ENCODE measurements at regions not wholly inside any gene's neighbourhood (a gene's known extent, or its start where the extent isn't known, plus 50 kb on each side); places are given as distances from the start of the nearest gene placed in this dataset.
"Not testable (repeated sequence)": the region's sequence is repeated elsewhere in the genome, so short reads cannot be mapped to it uniquely, and the experiment has no call there.

DNA sequence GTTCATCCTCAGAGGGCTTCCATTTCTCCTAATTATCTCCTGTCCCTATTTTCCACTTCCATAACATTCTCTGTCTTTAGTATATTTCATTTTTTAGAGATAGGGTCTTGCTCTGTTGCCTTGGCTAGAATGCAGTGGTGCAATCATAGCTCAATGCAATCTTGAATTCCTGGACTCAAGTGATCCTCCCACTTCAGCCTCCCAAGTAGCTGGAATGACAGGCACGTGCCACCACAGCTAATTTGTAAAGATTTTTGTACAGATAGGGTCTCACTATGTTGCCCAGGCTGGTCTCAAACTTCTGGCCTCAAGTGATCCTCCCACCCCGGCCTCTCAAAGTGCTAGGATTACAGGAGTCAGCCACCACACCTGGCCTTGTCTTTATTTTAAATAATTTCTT is 589.0 kb downstream of the ZEB2 start:
- Histone ChIP-seq H3K4me1 (ENCODE audit: control insufficient read depth in 1 of 2, insufficient read depth in 2 of 2, low read length in 2 of 2) (no peaks in the 10 kb centered on the region), H3K27me3 (ENCODE audit: low read depth, low read length) (no peaks in the 10 kb centered on the region), H3K36me3 (ENCODE audit: control insufficient read depth in 1 of 2, insufficient read depth in 2 of 2, low read length in 2 of 2) (no peaks in the 10 kb centered on the region), H3K27ac (ENCODE audit: low read length) (no peak overlapping the region), H3K9me3 (ENCODE audit: control insufficient read depth in 1 of 2, low read length in 2 of 2) (no peaks in the 10 kb centered on the region), H3K4me3 (ENCODE audit: low read depth in 1 of 2, low read length in 2 of 2) (no peak overlapping the region)

DNA sequence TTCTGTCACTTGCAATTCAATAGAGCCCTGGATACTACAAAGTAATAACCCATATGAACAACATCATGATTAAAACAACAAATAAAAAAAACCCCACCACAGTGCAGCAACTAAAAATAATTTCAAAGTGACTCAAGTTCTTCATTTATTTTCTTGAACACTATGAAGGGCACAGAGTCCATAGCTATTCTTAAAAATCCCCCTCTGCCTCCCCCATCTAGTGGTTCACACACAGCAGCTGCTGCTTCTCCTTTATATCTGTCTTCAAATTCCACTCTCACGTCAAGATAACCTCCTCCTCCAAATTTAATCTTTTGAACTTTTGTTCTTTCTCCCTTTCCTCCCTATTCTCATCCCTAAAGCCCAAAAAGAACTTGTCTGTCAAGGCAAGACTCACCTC is 591.3 kb downstream of the ZEB2 start:
- Histone ChIP-seq H3K9me3 (ENCODE audit: control insufficient read depth in 1 of 2, low read length in 2 of 2) (no peaks in the 10 kb centered on the region), H3K36me3 (ENCODE audit: control insufficient read depth in 1 of 2, insufficient read depth in 2 of 2, low read length in 2 of 2) (no peaks in the 10 kb centered on the region), H3K27ac (ENCODE audit: low read length) (no peak overlapping the region), H3K27me3 (ENCODE audit: low read depth, low read length) (no peaks in the 10 kb centered on the region), H3K4me1 (ENCODE audit: control insufficient read depth in 1 of 2, insufficient read depth in 2 of 2, low read length in 2 of 2) (no peaks in the 10 kb centered on the region), H3K4me3 (ENCODE audit: low read depth in 1 of 2, low read length in 2 of 2) (no peak overlapping the region)

DNA sequence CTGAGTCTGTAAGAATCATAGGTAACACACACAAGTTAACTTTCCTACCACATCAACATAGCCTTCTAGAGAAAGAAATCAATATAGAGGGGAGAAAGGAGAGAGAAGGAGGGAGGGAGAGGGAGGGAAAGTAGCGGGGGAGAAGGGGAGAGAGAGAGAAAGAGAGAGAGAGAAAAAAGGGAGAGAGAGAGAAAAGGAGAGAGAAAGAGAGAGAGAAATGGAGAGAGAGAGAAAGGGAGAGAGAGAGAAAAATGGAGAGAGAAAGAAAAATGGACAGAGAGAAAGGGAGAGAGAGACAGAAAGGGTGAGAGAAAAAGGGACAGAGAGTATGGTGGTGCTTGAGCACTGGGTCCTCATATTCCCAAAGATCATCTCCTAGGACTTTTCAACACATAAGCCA is 591.7 kb downstream of the ZEB2 start:
- no peaks in the 10 kb centered on the region for H3K4me1 ChIP-seq (ENCODE audit: control insufficient read depth in 1 of 2, insufficient read depth in 2 of 2, low read length in 2 of 2)
- no peak overlapping the region for H3K4me3 ChIP-seq (ENCODE audit: low read depth in 1 of 2, low read length in 2 of 2)
- no peaks in the 10 kb centered on the region for H3K27me3 ChIP-seq (ENCODE audit: low read depth, low read length)
- H3K9me3 ChIP-seq (ENCODE audit: control insufficient read depth in 1 of 2, low read length in 2 of 2): no peaks in the 10 kb centered on the region
- H3K36me3 ChIP-seq (ENCODE audit: control insufficient read depth in 1 of 2, insufficient read depth in 2 of 2, low read length in 2 of 2): no peaks in the 10 kb centered on the region
- H3K27ac ChIP-seq (ENCODE audit: low read length): no peak overlapping the region

DNA sequence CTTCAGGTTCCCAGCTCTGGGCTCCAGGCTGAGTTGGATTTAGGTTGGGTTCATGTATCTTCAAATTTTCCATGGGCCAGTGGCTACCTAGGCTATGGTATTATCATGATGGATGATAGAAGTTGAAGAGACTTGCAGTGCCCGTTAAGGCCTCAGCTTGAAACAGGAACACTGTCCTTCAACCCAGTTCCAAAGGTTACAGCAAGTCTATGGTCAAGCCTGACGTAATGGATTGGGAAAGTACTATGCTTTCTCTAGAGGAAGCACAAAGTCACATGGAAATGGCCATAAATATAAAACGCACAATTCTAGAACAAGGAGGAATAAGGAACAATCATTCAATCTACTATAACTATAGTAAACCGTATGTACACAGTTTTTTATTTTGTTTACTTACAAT is 593.2 kb downstream of the ZEB2 start:
- no peak overlapping the region for H3K4me3 ChIP-seq (ENCODE audit: low read depth in 1 of 2, low read length in 2 of 2)
- no peaks in the 10 kb centered on the region for H3K9me3 ChIP-seq (ENCODE audit: control insufficient read depth in 1 of 2, low read length in 2 of 2)
- no peak overlapping the region for H3K27ac ChIP-seq (ENCODE audit: low read length)
- H3K4me1 ChIP-seq (ENCODE audit: control insufficient read depth in 1 of 2, insufficient read depth in 2 of 2, low read length in 2 of 2): no peaks in the 10 kb centered on the region
- H3K27me3 ChIP-seq (ENCODE audit: low read depth, low read length): no peaks in the 10 kb centered on the region
- H3K36me3 ChIP-seq (ENCODE audit: control insufficient read depth in 1 of 2, insufficient read depth in 2 of 2, low read length in 2 of 2): no peaks in the 10 kb centered on the region

DNA sequence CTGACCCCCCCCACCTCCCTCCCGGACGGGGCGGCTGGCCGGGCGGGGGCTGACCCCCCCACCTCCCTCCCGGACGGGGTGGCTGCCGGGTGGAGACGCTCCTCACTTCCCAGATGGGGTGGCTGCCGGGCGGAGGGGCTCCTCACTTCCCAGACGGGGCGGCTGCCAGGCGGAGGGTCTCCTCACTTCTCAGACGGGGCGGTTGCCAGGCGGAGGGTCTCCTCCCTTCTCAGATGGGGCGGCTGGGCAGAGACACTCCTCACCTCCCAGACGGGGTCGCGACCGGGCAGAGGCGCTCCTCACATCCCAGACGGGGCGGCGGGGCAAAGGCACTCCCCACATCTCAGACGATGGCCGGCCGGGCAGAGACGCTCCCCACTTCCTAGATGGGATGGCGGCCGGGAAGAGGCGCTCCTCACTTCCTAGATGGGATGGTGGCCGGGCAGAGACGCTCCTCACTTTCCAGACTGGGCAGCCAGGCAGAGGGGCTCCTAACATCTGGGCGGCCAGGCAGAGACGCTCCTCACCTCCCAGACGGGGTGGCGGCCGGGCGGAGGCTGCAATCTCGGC is 597.6 kb downstream of the ZEB2 start:
- H3K27me3 ChIP-seq (ENCODE audit: low read depth, low read length); H3K4me3 ChIP-seq (ENCODE audit: low read depth in 1 of 2, low read length in 2 of 2); H3K27ac ChIP-seq (ENCODE audit: low read length); H3K4me1 ChIP-seq (ENCODE audit: control insufficient read depth in 1 of 2, insufficient read depth in 2 of 2, low read length in 2 of 2); H3K36me3 ChIP-seq (ENCODE audit: control insufficient read depth in 1 of 2, insufficient read depth in 2 of 2, low read length in 2 of 2): not testable (repeated sequence)
- H3K9me3 ChIP-seq (ENCODE audit: control insufficient read depth in 1 of 2, low read length in 2 of 2): peaks cover 0 to 19% of the 10 kb centered on the region in 2 donors

DNA sequence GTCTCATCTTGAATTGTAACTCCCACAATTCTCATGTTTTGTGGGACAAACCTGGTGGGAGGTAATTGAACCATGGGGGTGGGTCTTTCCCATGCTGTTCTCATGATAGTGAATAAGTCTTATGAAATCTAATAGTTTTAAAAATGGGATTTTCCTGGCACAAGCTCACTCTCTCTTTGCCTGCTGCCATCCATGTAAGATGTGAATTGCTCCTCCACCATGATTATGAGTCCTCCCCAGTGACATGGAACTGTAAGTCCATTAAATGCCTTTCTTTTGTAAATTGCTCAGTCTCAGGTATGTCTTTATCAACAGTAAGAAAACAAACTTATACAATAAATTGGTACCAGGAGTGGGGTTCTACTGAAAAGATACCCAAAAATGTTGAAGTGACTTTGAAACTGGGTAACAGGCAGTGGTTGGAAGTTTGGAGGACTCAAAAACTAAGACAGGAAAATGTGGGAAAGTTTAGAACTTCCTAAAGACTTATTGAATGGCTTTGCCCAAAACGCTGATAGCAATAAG is 601.4 kb downstream of the ZEB2 start:
- Histone ChIP-seq H3K27ac (ENCODE audit: low read length) (no peak overlapping the region), H3K36me3 (ENCODE audit: control insufficient read depth in 1 of 2, insufficient read depth in 2 of 2, low read length in 2 of 2) (no peaks in the 10 kb centered on the region), H3K4me1 (ENCODE audit: control insufficient read depth in 1 of 2, insufficient read depth in 2 of 2, low read length in 2 of 2) (no peaks in the 10 kb centered on the region), H3K27me3 (ENCODE audit: low read depth, low read length) (no peaks in the 10 kb centered on the region), H3K9me3 (ENCODE audit: control insufficient read depth in 1 of 2, low read length in 2 of 2) (peaks cover 0 to 20% of the 10 kb centered on the region in 2 donors), H3K4me3 (ENCODE audit: low read depth in 1 of 2, low read length in 2 of 2) (no peak overlapping the region)

DNA sequence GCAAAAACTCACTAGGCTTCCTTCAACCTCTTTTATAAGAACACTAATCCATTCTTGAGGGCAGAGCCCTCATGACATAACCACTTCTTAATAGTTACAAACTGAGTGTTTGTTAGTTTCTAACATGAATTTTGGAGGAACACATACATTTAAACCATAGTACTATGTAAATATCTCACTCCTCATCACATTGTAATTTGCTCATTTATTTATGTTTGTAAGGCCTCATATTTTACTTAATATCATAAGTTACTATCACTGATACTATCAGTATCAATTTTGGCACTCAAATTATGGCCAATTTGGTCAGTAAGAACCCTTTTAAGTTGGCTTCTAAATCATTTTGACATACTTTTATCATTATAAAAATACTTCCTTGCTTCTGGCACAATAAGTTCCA is 603.1 kb downstream of the ZEB2 start:
- Histone ChIP-seq H3K4me1 (ENCODE audit: control insufficient read depth in 1 of 2, insufficient read depth in 2 of 2, low read length in 2 of 2) (no peaks in the 10 kb centered on the region), H3K36me3 (ENCODE audit: control insufficient read depth in 1 of 2, insufficient read depth in 2 of 2, low read length in 2 of 2) (no peaks in the 10 kb centered on the region), H3K4me3 (ENCODE audit: low read depth in 1 of 2, low read length in 2 of 2) (no peak overlapping the region), H3K27me3 (ENCODE audit: low read depth, low read length) (no peaks in the 10 kb centered on the region), H3K9me3 (ENCODE audit: control insufficient read depth in 1 of 2, low read length in 2 of 2) (peaks cover 0 to 20% of the 10 kb centered on the region in 2 donors), H3K27ac (ENCODE audit: low read length) (no peak overlapping the region)

DNA sequence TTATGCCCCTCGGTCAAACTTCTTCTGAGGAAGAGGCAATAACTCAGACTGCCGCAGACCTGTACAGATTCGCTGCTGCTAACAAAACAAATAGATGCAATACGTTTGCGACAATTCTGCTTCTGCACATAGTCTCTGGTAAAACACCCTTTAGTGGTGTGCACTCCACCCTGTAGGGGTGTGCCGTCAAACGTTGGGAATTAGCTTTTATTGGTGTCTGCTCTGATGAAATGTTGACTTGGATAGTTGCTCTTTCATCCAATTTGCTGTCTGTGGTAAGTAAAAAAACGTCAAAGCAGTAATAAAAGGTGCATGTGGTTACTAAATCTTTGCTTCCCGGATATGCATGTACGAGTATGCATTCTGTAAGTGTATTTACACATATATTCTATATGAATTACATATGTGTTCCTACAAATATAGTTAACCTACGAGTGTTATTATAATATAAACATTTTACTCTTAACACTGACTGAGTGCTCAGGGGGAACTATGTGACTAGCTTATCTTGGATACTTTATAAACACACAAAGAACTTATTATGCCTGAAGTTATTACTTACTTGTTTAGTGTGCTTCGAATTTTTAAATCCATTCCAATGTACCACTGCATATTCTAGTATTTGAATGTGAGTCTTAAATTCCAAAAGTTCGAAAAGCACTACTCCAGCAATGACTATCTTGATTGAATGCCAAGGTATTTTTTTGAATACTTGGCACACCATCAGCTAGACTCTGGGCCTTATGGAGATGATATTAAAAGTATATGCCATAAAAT is 610.2 kb downstream of the ZEB2 start:
- Histone ChIP-seq H3K27ac (ENCODE audit: low read length) (no peak overlapping the region), H3K9me3 (ENCODE audit: control insufficient read depth in 1 of 2, low read length in 2 of 2) (no peaks in the 10 kb centered on the region), H3K27me3 (ENCODE audit: low read depth, low read length) (no peaks in the 10 kb centered on the region), H3K4me1 (ENCODE audit: control insufficient read depth in 1 of 2, insufficient read depth in 2 of 2, low read length in 2 of 2) (no peaks in the 10 kb centered on the region), H3K36me3 (ENCODE audit: control insufficient read depth in 1 of 2, insufficient read depth in 2 of 2, low read length in 2 of 2) (no peaks in the 10 kb centered on the region), H3K4me3 (ENCODE audit: low read depth in 1 of 2, low read length in 2 of 2) (no peak overlapping the region)

DNA sequence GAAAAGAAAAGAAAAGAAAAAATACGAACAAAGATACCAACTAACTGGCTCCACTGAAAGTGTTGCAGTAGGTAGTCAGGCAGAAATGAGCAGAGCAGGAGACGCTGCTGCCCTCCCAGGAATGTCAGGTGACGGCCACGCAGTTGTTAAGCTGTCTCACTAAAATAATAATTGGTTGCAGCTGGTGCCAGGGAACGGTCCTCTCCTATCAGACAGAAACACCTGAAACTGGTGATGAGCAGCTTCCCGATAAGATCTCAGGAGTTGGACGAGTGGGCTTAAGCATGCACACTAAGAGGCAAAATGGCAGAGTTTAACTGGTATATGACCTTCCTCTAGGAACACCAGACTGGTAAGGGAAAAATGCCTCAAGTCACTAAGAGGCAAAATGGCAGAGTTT is 611.1 kb downstream of the ZEB2 start:
- no peaks in the 10 kb centered on the region for H3K27me3 ChIP-seq (ENCODE audit: low read depth, low read length)
- H3K36me3 ChIP-seq (ENCODE audit: control insufficient read depth in 1 of 2, insufficient read depth in 2 of 2, low read length in 2 of 2): no peaks in the 10 kb centered on the region
- H3K9me3 ChIP-seq (ENCODE audit: control insufficient read depth in 1 of 2, low read length in 2 of 2): no peaks in the 10 kb centered on the region
- no peak overlapping the region for H3K4me3 ChIP-seq (ENCODE audit: low read depth in 1 of 2, low read length in 2 of 2)
- H3K27ac ChIP-seq (ENCODE audit: low read length): no peak overlapping the region
- H3K4me1 ChIP-seq (ENCODE audit: control insufficient read depth in 1 of 2, insufficient read depth in 2 of 2, low read length in 2 of 2): no peaks in the 10 kb centered on the region

DNA sequence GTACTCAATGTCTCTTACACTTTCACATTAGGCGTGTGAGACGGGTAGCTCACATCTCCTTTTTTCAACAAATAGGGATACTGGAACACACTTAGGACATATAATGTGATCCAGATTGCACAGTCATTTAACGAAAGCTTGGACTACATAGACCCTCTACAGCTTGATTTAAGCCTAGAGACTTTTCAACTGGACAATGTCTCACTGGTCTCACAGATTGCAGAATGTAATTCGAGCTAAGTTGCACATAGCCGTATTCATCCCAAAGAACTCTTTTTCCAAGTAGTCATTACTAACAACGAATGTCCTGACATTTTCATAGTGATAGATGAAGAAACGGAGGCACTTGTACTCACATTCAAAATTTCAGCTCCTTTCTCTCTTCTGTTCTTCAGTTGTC is 612.1 kb downstream of the ZEB2 start:
- Histone ChIP-seq H3K27ac (ENCODE audit: low read length) (no peak overlapping the region), H3K4me3 (ENCODE audit: low read depth in 1 of 2, low read length in 2 of 2) (no peak overlapping the region), H3K27me3 (ENCODE audit: low read depth, low read length) (no peaks in the 10 kb centered on the region), H3K36me3 (ENCODE audit: control insufficient read depth in 1 of 2, insufficient read depth in 2 of 2, low read length in 2 of 2) (no peaks in the 10 kb centered on the region), H3K9me3 (ENCODE audit: control insufficient read depth in 1 of 2, low read length in 2 of 2) (no peaks in the 10 kb centered on the region), H3K4me1 (ENCODE audit: control insufficient read depth in 1 of 2, insufficient read depth in 2 of 2, low read length in 2 of 2) (no peaks in the 10 kb centered on the region)

DNA sequence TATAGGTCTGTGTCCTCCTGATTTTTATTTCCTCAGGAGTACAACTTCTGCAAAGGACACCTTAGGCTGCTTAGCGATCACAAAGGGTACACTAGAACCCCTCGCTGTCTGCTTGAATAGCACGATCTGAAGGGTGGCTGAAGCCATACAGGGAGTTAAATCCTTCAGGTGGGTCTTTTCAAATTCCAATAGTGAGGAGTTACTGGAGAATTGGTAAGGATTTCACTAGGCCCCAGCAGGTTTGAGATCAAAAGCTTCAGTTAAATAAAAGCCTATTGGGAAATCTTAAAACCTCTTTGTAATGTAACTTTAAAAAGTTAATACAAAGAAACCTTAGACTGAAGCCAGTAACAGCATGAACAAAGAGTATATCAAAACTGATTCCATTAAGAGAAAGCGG is 613.1 kb downstream of the ZEB2 start:
- no peaks in the 10 kb centered on the region for H3K9me3 ChIP-seq (ENCODE audit: control insufficient read depth in 1 of 2, low read length in 2 of 2)

DNA sequence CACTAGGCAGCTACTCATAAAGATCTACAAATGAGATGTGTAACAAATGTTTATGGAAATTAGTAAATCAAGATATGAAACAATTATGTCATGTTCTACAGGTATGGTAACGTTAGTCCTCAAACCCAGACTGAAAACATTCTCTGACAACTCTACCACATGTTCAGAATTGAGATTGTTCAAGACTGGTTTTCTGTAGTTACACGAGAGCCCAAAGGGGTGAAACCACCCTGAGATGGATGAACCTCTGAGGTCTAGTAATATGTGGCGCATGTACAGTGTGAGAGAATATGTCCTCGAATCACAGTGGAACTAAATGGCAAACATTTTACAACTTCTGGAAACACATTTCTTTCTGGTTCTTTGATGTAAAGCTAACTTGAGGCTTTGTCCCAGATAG is 614.3 kb downstream of the ZEB2 start:
- Histone ChIP-seq H3K27me3 (ENCODE audit: low read depth, low read length) (no peaks in the 10 kb centered on the region), H3K4me1 (ENCODE audit: control insufficient read depth in 1 of 2, insufficient read depth in 2 of 2, low read length in 2 of 2) (no peaks in the 10 kb centered on the region), H3K27ac (ENCODE audit: low read length) (no peak overlapping the region), H3K4me3 (ENCODE audit: low read depth in 1 of 2, low read length in 2 of 2) (no peak overlapping the region), H3K36me3 (ENCODE audit: control insufficient read depth in 1 of 2, insufficient read depth in 2 of 2, low read length in 2 of 2) (no peaks in the 10 kb centered on the region), H3K9me3 (ENCODE audit: control insufficient read depth in 1 of 2, low read length in 2 of 2) (no peaks in the 10 kb centered on the region)

More for the DNA sequence above, 613.1 kb downstream of the ZEB2 start:
- H3K36me3 ChIP-seq (ENCODE audit: control insufficient read depth in 1 of 2, insufficient read depth in 2 of 2, low read length in 2 of 2): no peaks in the 10 kb centered on the region
- H3K4me1 ChIP-seq (ENCODE audit: control insufficient read depth in 1 of 2, insufficient read depth in 2 of 2, low read length in 2 of 2): no peaks in the 10 kb centered on the region
- H3K27me3 ChIP-seq (ENCODE audit: low read depth, low read length): no peaks in the 10 kb centered on the region
- H3K4me3 ChIP-seq (ENCODE audit: low read depth in 1 of 2, low read length in 2 of 2): no peak overlapping the region
- no peak overlapping the region for H3K27ac ChIP-seq (ENCODE audit: low read length)
